GM19452 (cell line): ENCODE measurements at regions not wholly inside any gene's neighbourhood (a gene's known extent, or its start where the extent isn't known, plus 50 kb on each side); places are given as distances from the start of the nearest gene placed in this dataset.
"Not testable (repeated sequence)": the region's sequence is repeated elsewhere in the genome, so short reads cannot be mapped to it uniquely, and the experiment has no call there.

Experiments used
- ATAC-seq: cut with Tn5 transposase; IDR thresholded peaks from one replicate; pipeline ENCODE4 v1.9.1; 2021; ENCODE audit not compliant: unreplicated experiment

DNA sequence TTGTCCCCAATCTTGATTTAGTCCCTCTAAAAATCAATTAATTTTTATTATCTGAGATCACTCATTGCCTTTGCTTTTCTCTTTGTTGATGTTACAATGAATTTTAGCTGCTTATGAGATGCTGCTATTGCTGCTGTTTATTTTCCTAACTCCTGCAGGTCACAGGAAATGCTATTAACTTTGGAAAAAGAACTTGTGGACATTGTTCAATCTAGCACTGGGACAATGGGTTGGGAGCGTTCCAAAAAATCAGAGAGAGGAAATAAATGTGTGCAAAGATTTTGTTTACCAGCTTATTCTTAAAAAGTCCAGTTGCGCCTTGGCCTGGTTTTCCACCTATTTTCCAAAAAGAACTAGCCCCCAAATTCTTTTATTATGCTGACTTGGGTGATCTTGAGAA lies 268.3 kb downstream of the PTH2R start:
- ATAC-seq, result no peak

GRCh38 chr2:208685929-208686328 lies 279.3 kb downstream of the PTH2R start:
- not testable (repeated sequence) for ATAC-seq

DNA sequence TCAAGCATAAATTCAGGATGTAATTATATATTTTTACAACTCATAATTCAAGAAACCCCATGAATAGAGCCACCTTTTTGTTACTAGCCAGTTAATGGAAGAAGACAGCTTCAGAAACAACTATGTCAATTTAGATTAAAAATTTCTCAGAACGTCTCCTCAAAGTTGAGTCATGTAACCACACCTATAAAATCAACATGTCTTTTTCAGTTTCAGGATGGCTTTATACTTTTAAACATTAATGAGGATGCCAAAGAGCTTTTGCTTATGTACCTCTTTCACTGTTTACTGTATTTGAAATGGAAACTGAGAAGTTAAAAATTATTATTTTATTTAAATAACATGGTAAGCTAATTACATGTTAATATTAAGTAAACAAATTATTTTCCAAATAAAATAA lies 280.1 kb downstream of the PTH2R start:
- peak; percentile 55 for ATAC-seq

DNA sequence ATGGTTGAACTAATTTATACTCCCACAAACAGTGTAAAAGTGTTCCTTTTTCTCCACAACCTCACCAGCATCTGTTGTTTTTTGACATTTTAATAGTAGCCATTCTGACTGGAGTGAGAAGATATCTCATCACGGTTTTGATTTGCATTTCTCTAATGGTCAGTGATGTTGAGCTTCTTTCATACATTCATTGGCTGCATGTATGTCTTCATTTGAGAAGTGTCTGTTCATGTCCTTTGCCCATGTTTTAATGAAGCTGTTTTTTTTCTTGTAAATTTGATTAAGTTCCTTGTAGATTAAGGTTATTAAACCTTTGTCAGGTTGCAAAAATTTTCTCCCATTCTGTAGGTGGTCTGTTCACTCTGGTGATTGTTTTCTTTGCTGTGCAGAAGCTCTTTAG lies 281.1 kb downstream of the PTH2R start:
- not testable (repeated sequence) for ATAC-seq

DNA sequence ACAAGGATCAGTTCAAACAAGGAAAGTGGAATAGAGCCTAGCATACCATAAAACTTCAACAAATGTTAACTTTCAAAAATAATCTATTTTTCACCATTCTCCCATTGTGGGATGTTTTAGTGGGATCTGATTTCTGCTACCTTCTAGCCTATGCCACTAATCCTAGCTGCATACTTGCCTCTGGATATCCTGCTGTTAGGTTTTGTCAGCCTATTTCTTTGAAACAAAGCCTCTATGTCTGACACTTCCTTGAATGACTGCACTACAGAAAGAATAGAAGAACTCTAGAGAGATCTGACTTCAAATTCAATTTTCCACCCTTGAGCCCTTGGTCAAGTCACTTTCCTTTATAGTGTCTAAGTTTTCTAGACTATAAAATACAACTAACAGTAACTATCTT lies 291.5 kb downstream of the PTH2R start:
- no peak for ATAC-seq

GRCh38 chr2:208708486-208708885 lies 301.9 kb downstream of the PTH2R start:
- no peak for ATAC-seq

DNA sequence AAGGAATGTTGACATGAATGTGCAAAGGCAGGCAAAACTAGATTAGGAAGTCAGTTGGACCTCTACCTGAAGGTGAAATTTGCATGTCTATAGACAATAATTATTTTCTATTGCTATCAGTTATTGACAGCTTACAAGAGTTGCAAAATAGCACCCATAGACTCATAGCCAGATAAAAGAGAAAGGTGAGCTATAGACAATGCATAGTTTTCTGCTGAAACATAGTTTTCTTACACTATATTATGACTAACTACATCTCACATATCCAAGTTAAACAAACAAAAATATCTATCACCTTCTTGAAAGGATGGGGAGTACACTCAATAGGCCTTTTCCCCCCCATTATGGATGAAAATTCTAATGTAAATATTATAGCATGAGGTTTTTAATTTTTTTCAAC lies 305.0 kb downstream of the PTH2R start:
- no peak for ATAC-seq

- ATAC-seq, result no peak
Observed at GRCh38 chr2:208713066-208713745, 306.6 kb downstream of the PTH2R start.

DNA sequence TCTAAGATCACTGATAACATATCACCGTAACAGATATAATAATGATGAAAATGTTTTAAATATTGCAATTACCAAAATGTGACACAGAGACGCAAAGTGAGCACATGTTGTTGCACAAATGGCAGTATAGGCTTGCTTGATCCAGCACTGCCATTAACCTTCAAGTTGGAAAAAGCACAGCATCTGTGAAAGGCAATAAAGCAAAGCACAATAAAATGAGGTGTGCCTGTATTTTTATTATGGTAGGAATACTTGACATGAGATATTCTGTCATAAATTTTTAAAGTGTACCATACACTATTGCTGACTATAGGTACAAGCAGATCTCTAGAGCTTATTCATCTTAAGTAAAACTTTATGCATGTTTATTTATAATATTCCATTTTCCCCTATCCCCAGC lies 312.2 kb downstream of the PTH2R start:
- ATAC-seq, result no peak

DNA sequence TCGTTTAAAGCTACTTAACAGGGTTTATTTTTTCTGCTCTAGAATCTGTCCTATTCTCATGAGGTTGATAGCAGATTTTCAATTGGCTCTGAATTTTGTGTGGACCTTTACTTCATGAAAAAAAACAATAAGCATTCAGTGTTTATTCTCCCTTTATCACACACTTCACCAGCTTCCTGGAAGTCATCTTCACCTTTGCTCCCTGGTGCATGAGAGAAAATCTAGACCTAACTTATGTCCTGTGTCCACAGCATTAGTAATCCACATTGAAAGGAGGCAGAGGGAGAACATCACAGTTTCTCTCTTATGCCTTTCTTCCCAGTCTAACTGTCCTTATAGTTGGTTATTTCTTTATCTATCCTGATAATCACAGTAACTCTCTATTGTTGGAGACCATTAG lies 316.1 kb downstream of the PTH2R start:
- ATAC-seq, result no peak

- ATAC-seq, result no peak
Observed at GRCh38 chr2:208725280-208725679, 318.7 kb downstream of the PTH2R start.

- ATAC-seq, result no peak
Observed at GRCh38 chr2:208726242-208726641, 319.6 kb downstream of the PTH2R start.

GRCh38 chr2:208751663-208752415 lies 345.2 kb downstream of the PTH2R start:
- not testable (repeated sequence) for ATAC-seq

GRCh38 chr2:208757364-208757763 lies 350.8 kb downstream of the PTH2R start:
- no peak for ATAC-seq

DNA sequence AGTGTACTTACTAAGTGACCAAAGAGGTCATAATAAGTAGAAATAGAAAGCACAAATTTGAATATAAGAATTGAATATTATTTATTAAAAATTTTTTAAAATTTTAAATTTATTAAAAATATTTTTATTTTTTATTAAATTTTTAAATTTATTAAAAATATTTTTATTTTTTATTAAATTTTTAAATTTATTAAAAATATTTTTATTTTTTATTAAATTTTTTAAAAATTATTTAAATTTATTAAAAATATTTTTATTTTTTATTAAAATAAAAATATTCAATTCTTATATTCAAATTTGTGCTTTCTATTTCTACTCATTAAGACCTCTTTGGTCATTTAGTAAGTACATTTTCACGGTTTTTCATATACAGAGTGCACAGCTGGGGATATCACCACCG lies 366.5 kb downstream of the PTH2R start:
- not testable (repeated sequence) for ATAC-seq

GRCh38 chr2:208781166-208781565 lies 374.6 kb downstream of the PTH2R start:
- ATAC-seq, result no peak

- ATAC-seq, result no peak
Observed at GRCh38 chr2:208782097-208782496, 375.5 kb downstream of the PTH2R start.

GRCh38 chr2:208783184-208783583 lies 376.6 kb downstream of the PTH2R start:
- no peak for ATAC-seq

DNA sequence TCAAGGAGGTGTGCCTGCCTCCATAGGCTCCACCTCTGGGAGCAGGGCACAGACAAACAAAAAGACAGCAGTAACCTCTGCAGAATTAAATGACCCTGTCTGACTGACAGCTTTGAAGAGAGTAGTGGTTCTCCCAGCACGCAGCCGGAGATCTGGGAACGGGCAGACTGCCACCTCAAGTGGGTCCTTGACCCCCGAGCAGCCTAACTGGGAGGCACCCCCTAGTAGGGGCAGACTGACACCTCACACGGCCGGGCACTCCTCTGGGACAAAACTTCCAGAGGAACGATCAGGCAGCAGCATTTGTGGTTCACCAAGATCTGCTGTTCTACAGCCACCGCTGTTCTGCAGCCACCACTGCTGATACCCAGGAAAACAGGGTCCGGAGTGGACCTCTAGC lies 378.2 kb downstream of the PTH2R start:
- not testable (repeated sequence) for ATAC-seq

GRCh38 chr2:208791257-208791656 lies 384.7 kb downstream of the PTH2R start:
- ATAC-seq, result no peak

DNA sequence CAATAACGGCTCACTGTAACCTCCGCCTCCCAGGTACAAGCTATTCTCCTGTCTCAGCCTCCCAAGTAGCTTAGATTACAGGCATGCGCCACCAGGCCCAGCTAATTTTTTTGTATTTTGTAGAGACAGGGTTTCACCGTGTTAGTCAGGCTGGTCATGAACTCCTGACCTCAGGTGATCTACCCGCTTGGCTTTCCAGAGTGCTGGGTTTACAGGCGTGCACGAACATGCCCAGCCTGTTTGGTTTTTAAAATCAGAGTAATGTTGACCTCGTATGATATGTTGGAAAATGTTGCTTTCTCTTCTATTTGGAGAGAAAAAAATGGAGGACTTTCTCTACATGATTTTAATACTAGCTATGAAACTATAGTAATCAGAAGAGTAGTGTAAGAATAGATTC lies 386.2 kb downstream of the PTH2R start:
- no peak for ATAC-seq

GRCh38 chr2:208793434-208793833 lies 386.8 kb downstream of the PTH2R start:
- no peak for ATAC-seq
